Astrocyte (in vitro differentiated cells and primary cell): ENCODE measurements at regions not wholly inside any gene's neighbourhood (a gene's known extent, or its start where the extent isn't known, plus 50 kb on each side); places are given as distances from the start of the nearest gene placed in this dataset.

ENCODE experiments used
- CTCF ChIP-seq: IDR thresholded peaks from 2 replicates; pipeline ENCODE4 v1.5.1; 2011; ENCODE audit warnings: low read depth, mild to moderate bottlenecking, inconsistent platforms, low read length, moderate library complexity; ENCODE audit not compliant: insufficient read depth
- EZH2 ChIP-seq: IDR thresholded peaks from 2 replicates; pipeline ENCODE4 v1.6.1; 2012; ENCODE audit warnings: mild to moderate bottlenecking, low read length, inconsistent platforms; ENCODE audit not compliant: insufficient read depth

GRCh38 chr5:163221581-163221980, 215.8 kb upstream of the CCNG1 start:
- TF ChIP-seq CTCF (no peak), EZH2 (no peak)
